ENCODE measurements at regions not wholly inside any gene's neighbourhood (a gene's known extent, or its start where the extent isn't known, plus 50 kb on each side); places are given as distances from the start of the nearest gene placed in this dataset.

DNA sequence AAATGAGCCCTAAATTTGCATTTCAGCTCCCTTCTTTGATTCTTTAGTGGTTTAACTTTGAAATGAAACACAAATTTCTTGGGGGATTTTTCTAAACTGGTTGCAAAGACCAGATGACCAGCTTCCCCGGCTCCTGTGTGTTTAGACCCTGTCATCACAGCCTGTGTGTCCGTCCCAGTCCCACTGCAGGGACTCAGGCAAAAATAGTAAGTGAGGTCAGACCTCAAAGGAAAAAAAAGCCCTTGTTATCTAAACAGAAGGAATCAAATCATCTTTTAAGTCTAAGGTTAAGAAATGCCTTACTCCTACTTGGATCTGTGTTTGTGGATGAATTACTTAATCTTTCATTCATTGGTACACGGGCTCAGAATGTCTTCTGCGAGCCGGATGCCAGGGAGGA lies 423.7 kb downstream of the LPIN1 start:
- TF ChIP-seq, protein P1, sequence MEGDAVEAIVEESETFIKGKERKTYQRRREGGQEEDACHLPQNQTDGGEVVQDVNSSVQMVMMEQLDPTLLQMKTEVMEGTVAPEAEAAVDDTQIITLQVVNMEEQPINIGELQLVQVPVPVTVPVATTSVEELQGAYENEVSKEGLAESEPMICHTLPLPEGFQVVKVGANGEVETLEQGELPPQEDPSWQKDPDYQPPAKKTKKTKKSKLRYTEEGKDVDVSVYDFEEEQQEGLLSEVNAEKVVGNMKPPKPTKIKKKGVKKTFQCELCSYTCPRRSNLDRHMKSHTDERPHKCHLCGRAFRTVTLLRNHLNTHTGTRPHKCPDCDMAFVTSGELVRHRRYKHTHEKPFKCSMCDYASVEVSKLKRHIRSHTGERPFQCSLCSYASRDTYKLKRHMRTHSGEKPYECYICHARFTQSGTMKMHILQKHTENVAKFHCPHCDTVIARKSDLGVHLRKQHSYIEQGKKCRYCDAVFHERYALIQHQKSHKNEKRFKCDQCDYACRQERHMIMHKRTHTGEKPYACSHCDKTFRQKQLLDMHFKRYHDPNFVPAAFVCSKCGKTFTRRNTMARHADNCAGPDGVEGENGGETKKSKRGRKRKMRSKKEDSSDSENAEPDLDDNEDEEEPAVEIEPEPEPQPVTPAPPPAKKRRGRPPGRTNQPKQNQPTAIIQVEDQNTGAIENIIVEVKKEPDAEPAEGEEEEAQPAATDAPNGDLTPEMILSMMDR (conservative IDR thresholded peaks at IDR 0.05; ENCODE audit: low read depth, low read length): no peak
- no peak for DNase-seq (ENCODE audit: low read depth)
- H3K4me3 ChIP-seq (ENCODE audit: low read depth, low read length): no peak overlapping the region

DNA sequence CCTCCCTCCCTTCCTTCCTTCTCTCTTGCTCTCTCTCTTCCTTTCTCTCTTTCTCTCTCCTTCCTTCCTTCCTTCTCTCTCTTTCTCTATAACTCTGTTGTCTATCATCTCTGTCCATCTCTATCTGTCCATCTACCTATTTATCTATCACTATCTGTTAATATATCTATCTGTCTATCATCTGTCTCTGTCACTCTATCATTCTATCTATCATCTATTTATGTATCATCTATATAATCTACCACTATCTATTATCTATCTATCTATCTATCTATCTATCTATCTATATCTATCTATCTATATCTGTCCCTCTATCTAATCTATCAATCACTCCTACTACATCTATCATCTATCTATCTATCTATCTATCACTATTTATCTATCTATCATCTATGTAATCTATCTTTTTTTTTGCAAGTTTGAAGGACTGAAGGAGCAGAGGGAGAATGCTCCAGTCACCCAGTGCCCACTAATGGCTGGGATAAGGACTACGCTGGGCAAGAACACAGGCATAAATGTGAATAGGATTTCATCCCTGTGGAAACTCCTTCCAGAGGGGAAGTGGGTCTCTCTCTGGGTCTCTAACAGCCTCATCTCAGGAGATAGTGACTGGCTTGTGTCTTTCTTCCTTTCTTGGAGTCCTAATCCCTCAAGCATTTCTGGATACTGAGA lies 427.0 kb downstream of the LPIN1 start:
- TF ChIP-seq, protein P1 (conservative IDR thresholded peaks at IDR 0.05; ENCODE audit: low read depth, low read length): peak; percentile 73
- DNase-seq (ENCODE audit: low read depth): no peak
- no peak overlapping the region for H3K4me3 ChIP-seq (ENCODE audit: low read depth, low read length)

DNA sequence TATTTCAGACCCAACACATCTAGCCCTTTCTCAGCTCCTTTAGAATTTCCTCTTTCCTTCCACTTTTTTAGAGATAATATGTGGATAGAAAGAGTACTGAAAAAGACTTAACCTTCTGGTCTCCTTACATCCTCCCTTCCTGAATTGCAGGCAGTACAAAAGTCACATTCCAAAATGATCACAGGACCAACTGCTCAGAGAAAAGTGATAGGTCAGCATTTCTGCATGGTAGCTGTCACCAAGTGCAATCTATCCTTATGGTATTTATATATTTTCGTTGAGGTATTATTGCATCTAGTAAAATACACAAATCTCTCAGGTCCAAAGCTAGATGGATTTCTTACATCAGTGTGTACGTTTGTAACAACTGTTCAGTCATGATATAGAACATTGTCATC lies 427.5 kb downstream of the LPIN1 start:
- DNase-seq (ENCODE audit: low read depth): no peak
- TF ChIP-seq, protein P1 (conservative IDR thresholded peaks at IDR 0.05; ENCODE audit: low read depth, low read length): no peak
- no peak overlapping the region for H3K4me3 ChIP-seq (ENCODE audit: low read depth, low read length)

DNA sequence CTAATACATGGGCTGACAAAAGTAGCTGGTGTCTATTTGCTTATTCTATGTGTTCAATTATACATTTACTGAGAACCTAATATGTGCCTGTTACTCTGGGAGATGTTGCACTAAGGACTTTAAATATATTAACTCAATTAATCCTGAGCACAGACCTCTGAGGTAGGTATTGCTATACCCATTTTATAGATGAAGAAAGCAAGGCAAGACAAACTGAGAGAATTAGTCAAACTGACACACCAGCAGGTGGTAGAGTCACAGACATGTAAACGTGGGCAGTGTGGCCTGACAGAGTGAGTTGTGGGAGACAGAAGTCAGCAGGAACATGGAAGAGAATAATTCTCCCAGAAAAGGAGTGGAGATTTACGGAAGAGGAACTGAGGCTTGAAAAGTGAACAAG lies 428.9 kb downstream of the LPIN1 start:
- H3K4me3 ChIP-seq (ENCODE audit: low read depth, low read length): no peak overlapping the region
- TF ChIP-seq, protein P1 (conservative IDR thresholded peaks at IDR 0.05; ENCODE audit: low read depth, low read length): no peak
- no peak for DNase-seq (ENCODE audit: low read depth)

DNA sequence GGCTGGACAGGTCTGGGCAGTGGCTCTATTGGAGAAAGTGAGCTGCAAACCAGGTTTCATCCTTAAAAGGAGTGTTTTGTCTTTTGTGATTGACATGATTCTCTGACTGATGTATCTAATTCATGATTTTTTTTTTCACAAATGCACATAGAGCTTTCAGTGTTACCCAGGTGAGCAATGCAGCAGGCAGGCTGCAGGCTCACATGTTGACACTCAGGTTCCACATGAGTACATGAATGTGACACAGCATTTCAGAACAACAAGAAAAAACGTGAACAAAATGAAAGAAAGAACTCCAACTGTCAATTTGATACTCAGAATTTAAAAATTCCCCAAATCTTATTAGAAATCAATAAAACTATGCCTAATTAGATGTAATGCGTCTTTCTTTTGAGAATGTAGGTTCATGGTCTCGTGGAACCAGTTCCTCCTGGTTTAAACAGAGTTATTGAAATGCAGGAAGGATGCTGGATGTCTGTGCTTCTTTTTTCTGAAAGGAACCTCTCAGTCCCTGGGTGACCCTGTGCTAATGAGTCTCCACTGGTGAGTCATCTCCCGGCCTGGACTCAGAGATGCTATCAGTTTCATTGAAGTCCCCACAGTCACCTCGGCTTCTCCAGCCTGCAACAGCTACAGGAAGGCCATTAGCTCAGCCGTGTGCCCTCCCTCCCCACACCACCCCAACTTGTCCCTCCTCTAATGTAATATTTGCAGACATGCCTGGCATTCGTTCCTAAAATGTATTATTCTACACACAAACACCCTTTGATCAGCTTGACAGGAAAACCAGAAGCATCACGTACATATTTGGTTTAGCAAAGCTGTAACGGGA lies 430.4 kb downstream of the LPIN1 start:
- no peak for DNase-seq (ENCODE audit: low read depth)

DNA sequence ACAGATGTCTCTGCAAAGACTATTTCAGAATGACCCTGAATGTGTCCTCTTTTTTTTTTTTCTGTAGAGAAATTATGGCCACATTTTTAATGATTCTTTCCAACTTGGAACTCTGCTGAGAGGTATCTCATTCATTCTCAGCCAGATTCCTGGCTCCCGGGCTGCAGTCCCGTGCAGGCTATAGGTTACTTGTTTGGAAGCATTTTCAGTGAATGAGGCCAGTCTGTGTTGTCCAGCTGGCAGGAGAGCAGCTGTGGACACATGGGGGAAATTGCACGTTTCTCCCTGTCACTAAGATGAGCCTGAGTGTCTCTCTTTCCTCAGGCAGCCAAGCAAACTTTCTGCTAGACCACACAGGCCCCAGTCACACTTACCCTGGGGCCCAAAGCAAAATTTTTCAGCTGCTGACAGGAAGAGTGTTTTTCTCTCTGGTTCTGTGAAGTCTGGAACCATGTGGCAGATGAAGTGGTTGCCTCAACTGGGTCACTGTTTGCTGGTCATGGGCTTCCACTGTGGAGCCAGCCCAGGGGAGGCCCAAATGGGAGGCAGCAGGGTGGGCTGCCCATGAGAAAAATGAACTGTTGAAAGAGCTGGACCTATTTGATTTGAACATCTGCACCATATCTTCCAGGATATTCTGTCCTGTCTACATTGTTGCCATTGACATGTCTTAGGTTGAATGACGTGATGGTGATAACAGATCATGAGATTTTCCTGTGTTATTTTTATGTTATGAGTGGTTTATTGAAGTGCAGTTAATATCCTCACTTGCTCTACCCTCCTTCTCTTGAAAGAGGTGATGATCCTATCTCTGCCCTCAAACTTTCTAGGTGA lies 431.2 kb downstream of the LPIN1 start:
- H3K4me3 ChIP-seq (ENCODE audit: low read depth, low read length): no peak overlapping the region
- TF ChIP-seq, protein P1 (conservative IDR thresholded peaks at IDR 0.05; ENCODE audit: low read depth, low read length): no peak
- DNase-seq (ENCODE audit: low read depth): no peak

More for the DNA sequence above, 430.4 kb downstream of the LPIN1 start:
- H3K4me3 ChIP-seq (ENCODE audit: low read depth, low read length): no peak overlapping the region
- TF ChIP-seq, protein P1 (conservative IDR thresholded peaks at IDR 0.05; ENCODE audit: low read depth, low read length): no peak

All from epithelial cell of proximal tubule (primary cell).